ENCODE measurements at regions not wholly inside any gene's neighbourhood (a gene's known extent, or its start where the extent isn't known, plus 50 kb on each side); places are given as distances from the start of the nearest gene placed in this dataset.
"Not testable (repeated sequence)": the region's sequence is repeated elsewhere in the genome, so short reads cannot be mapped to it uniquely, and the experiment has no call there.

GRCh38 chrX:4005281-4005680 lies 291.8 kb upstream of the PRKX start:
- no peak for ATAC-seq

GRCh38 chrX:4004822-4005221 lies 291.4 kb upstream of the PRKX start:
- ATAC-seq = no peak

- no peak for ATAC-seq
Measured at GRCh38 chrX:3994315-3994714, 280.9 kb upstream of the PRKX start.

- ATAC-seq = no peak
Measured at GRCh38 chrX:3990569-3990968, 277.1 kb upstream of the PRKX start.

- not testable (repeated sequence) for ATAC-seq
Measured at GRCh38 chrX:3972104-3972858, 258.8 kb upstream of the PRKX start.

- ATAC-seq = no peak
Measured at GRCh38 chrX:3968749-3969148, 255.3 kb upstream of the PRKX start.

- no peak for ATAC-seq
Measured at GRCh38 chrX:3963980-3964379, 250.5 kb upstream of the PRKX start.

- no peak for ATAC-seq
Measured at GRCh38 chrX:3962511-3963311, 249.3 kb upstream of the PRKX start.

GRCh38 chrX:3960952-3961351 lies 247.5 kb upstream of the PRKX start:
- ATAC-seq = no peak

- ATAC-seq = no peak
Measured at GRCh38 chrX:3951859-3952258, 238.4 kb upstream of the PRKX start.

- peak; percentile 69 for ATAC-seq
Measured at GRCh38 chrX:3950373-3950772, 236.9 kb upstream of the PRKX start.

GRCh38 chrX:3943965-3944364 lies 230.5 kb upstream of the PRKX start:
- ATAC-seq = no peak

- ATAC-seq = no peak
Measured at GRCh38 chrX:3940000-3940610, 226.7 kb upstream of the PRKX start.

- ATAC-seq = no peak
Measured at GRCh38 chrX:3938587-3938986, 225.1 kb upstream of the PRKX start.

GRCh38 chrX:3935196-3935595 lies 221.7 kb upstream of the PRKX start:
- not testable (repeated sequence) for ATAC-seq

- ATAC-seq = peak; percentile 96
Measured at GRCh38 chrX:3920424-3921017, 207.1 kb upstream of the PRKX start.

- ATAC-seq = peak; percentile 69
Measured at GRCh38 chrX:3919668-3920423, 206.4 kb upstream of the PRKX start.

GRCh38 chrX:3914813-3915212 lies 201.4 kb upstream of the PRKX start:
- ATAC-seq = not testable (repeated sequence)

- peak; percentile 29 for ATAC-seq
Measured at GRCh38 chrX:3914059-3914458, 200.6 kb upstream of the PRKX start.

GRCh38 chrX:3911012-3911411 lies 197.6 kb upstream of the PRKX start:
- not testable (repeated sequence) for ATAC-seq

GRCh38 chrX:3910611-3911010 lies 197.2 kb upstream of the PRKX start:
- not testable (repeated sequence) for ATAC-seq

GRCh38 chrX:3905522-3906258 lies 192.2 kb upstream of the PRKX start:
- peak; percentile 17 for ATAC-seq
